Cardiac fibroblast (primary cell): ENCODE measurements at regions not wholly inside any gene's neighbourhood (a gene's known extent, or its start where the extent isn't known, plus 50 kb on each side); places are given as distances from the start of the nearest gene placed in this dataset.

Source experiments
- DNase-seq, 2 donors: peaks; one replicate each; pipeline versions ENCODE4 v3.0.0 to v3.0.0-alpha.2; 2010; ENCODE audit warnings: low read depth in 2 of 2
- H3K4me3 ChIP-seq, 2 donors: replicated peaks in 1 of 2; 1 replicate in 1 of 2; 2 replicates in 1 of 2; pipeline ENCODE4 v1.5.1; 2011; ENCODE audit warnings: low read depth in 2 of 2, low read length in 2 of 2, mild to moderate bottlenecking in 2 of 2, moderate library complexity in 1 of 2
- TF ChIP-seq, protein P1 (sequence below): IDR thresholded peaks from one replicate; pipeline ENCODE4 v1.5.1; 2011; ENCODE audit warnings: low read depth, mild to moderate bottlenecking, low read length, inconsistent platforms

DNA sequence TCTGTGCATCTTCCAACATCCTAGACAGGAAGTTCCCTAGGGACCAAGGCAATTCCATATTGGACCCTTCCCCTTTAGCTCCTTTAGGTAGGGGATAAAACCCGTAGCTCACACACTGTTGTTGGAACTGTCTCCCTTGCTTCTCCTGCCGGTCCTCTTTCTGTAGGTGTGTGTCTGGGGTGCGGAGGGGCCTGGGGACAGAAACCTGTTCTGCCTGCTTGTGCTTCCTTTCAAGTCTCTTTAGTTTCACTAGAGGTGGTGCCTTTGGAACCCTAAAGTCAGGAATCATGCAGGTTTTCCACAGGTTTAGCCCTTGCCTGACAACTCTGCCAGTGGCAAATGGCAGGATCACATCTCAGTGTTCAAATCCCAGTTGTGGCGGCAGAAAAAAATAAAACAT is 74.6 kb upstream of the PTGFRN start:
- H3K4me3 ChIP-seq: no peak overlapping the region
- DNase-seq: no peak
- TF ChIP-seq, protein P1, sequence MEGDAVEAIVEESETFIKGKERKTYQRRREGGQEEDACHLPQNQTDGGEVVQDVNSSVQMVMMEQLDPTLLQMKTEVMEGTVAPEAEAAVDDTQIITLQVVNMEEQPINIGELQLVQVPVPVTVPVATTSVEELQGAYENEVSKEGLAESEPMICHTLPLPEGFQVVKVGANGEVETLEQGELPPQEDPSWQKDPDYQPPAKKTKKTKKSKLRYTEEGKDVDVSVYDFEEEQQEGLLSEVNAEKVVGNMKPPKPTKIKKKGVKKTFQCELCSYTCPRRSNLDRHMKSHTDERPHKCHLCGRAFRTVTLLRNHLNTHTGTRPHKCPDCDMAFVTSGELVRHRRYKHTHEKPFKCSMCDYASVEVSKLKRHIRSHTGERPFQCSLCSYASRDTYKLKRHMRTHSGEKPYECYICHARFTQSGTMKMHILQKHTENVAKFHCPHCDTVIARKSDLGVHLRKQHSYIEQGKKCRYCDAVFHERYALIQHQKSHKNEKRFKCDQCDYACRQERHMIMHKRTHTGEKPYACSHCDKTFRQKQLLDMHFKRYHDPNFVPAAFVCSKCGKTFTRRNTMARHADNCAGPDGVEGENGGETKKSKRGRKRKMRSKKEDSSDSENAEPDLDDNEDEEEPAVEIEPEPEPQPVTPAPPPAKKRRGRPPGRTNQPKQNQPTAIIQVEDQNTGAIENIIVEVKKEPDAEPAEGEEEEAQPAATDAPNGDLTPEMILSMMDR: no peak

DNA sequence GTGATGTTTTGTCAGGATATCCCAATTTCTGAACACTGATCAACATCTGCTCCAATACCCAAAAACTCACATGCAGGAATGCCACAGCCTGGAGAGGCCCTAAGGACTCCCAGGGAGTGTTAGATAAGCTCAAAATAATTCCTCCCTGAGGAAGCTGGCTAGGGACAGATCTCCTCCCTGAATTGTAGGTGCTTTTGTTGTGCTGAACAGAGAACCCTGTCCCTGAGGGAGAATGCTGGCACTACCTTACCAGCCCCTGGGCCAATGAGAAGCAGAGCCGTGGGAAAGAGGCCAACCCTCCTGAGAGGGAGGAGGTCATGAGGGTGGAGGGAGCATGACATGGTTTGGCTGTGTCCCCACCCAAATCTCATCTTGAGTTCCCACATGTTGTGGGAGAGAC is 73.6 kb upstream of the PTGFRN start:
- no peak for DNase-seq
- no peak overlapping the region for H3K4me3 ChIP-seq
- TF ChIP-seq, protein P1: no peak

DNA sequence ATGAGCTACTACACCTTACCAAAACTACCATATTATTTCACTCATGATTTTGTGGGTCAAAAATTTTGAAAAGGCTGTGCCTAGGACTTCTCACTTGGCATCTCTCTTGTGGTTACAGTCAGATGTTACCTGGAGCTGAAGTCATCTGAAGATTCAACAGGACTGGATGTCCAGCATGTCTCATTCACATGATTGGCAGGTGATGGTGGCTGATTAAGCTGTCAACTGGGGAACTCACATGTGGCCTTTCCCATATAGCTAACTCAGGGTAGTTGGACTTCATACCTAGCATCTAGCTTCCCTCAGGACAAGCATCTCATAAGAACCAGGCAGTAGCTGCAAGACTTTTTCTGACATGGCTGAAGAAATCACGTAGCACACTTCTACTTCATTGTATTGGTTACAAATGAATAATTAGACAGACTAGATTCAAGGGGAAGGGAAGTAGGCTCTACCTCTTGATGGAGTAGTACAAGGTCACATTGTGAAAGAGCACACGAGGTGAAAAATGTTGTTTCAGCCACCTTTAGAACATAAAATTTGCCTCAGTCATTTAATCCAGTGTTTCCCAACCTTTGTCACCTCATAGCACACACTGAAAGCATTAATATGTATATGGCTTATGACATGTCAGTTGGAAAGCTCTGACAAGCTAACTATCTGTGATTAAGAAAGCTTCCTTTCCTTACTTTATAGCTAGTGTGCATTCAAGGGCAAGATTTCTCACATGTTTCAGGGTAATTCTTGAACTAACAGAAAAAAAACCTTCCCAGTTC is 68.0 kb upstream of the PTGFRN start:
- H3K4me3 ChIP-seq: no peak overlapping the region
- no peak for DNase-seq
- TF ChIP-seq, protein P1: no peak

DNA sequence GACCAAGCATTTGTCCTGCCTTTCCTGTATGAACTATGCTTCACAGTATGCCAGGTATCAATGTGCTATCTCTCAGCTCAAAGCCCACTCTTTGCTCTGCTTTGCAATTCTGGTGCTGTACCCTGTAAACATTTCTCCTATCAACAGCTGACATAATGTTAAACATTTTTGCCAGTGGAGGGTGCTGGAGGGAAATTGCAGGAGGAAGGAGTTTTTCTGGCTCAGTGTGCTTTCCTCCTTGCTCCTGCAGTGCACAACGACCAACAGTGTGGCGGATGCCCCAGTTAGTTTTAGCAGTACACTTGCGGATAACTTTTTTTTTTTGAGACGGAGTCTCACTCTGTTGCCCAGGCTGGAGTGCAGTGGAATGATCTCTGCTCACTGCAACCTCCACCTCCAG is 67.1 kb upstream of the PTGFRN start:
- H3K4me3 ChIP-seq: no peak overlapping the region
- no peak for DNase-seq
- TF ChIP-seq, protein P1: peak; percentile 2

DNA sequence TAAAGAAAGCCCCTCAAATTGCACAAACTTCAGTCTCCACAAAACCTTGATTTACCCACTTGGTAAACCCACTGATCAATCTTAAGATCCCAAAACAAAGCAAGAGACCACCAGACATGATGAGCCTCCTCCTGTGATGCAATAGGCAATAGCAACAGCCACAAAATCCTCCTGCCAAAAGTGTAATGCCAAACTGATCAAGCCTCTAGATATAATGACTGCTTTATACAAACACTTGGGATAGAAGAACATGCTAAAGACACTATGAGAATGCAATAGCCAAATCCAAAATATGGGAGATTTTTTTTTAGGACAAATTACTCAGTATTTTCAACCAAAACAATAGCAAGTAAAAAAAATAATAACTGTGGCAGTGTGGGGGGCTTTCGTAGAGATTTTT is 64.9 kb upstream of the PTGFRN start:
- no peak for DNase-seq
- H3K4me3 ChIP-seq: no peak overlapping the region
- TF ChIP-seq, protein P1: no peak

DNA sequence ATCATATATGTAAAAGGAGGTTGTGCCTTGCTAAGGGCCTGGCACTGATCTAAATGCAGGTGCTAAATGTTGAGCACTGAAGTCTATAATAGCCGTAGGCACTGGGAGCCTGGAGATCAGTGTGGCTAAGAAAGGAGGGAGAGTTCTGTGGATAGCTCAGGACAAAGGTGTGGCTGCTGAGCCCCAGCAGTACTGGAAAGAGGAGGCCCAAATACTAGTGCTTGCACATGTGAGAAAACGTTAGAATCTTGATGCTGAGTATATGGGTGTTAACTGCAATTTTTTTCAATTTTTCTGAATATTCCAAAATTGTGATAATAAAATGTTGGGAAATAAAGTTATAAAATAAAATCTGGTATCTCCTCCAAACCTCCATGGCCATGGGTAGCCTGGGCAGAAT is 62.5 kb upstream of the PTGFRN start:
- H3K4me3 ChIP-seq: no peak overlapping the region
- DNase-seq: no peak
- TF ChIP-seq, protein P1: no peak
